ENCODE measurements at regions not wholly inside any gene's neighbourhood (a gene's known extent, or its start where the extent isn't known, plus 50 kb on each side); places are given as distances from the start of the nearest gene placed in this dataset.
"Not testable (repeated sequence)": the region's sequence is repeated elsewhere in the genome, so short reads cannot be mapped to it uniquely, and the experiment has no call there.

DNA sequence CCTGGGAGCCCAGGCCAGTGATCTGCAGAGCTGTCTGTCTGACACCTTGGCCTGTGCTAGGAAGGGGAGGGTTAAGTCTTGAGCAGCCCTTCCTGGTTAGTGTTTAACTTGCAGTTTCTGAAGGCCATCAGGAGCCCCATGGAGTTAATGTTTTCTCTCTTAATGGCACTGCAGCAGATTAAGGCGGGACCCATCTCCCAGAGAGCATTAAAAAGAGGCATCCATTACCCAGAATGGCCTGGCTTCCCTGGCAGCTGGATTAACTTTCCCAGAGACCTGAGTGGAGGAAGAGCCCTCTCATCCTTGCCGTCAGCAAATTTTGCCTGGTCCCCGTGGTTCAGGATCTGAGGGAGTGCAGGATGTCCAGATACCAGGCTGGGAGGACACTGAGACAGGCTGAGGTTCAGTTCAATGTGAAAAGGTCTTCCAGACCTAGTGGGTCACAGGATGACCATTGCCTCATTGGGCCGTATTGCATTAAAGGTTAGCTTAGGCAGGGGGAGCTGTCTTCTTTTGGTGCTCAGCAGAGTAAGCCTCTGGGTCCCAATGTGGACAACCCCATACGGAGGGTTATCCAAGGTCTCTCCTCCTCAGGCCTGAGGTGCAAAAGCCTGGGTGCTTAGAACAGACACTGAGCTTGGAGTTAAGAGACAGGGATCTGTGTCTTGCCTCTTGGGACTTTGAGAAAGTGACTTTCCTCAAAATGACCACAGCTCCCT lies 522.6 kb downstream of the PTPRU start:
- Histone ChIP-seq H3K9me3 (ENCODE audit: severe bottlenecking) (no peaks in the 10 kb centered on the region), H3K27ac (peak overlapping the region; percentile 61), H3K27me3 (ENCODE audit: insufficient read depth, low read depth, severe bottlenecking) (no peaks in the 10 kb centered on the region), H3K36me3 (no peaks in the 10 kb centered on the region), H3K4me3 (ENCODE audit: low read depth, low read length) (no peak overlapping the region)
- TF ChIP-seq, protein P1, sequence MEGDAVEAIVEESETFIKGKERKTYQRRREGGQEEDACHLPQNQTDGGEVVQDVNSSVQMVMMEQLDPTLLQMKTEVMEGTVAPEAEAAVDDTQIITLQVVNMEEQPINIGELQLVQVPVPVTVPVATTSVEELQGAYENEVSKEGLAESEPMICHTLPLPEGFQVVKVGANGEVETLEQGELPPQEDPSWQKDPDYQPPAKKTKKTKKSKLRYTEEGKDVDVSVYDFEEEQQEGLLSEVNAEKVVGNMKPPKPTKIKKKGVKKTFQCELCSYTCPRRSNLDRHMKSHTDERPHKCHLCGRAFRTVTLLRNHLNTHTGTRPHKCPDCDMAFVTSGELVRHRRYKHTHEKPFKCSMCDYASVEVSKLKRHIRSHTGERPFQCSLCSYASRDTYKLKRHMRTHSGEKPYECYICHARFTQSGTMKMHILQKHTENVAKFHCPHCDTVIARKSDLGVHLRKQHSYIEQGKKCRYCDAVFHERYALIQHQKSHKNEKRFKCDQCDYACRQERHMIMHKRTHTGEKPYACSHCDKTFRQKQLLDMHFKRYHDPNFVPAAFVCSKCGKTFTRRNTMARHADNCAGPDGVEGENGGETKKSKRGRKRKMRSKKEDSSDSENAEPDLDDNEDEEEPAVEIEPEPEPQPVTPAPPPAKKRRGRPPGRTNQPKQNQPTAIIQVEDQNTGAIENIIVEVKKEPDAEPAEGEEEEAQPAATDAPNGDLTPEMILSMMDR (IDR thresholded peaks at IDR 0.05; ENCODE audit: low read depth, low read length), result peak; percentile 43
- DNase-seq, result peak; percentile 74

DNA sequence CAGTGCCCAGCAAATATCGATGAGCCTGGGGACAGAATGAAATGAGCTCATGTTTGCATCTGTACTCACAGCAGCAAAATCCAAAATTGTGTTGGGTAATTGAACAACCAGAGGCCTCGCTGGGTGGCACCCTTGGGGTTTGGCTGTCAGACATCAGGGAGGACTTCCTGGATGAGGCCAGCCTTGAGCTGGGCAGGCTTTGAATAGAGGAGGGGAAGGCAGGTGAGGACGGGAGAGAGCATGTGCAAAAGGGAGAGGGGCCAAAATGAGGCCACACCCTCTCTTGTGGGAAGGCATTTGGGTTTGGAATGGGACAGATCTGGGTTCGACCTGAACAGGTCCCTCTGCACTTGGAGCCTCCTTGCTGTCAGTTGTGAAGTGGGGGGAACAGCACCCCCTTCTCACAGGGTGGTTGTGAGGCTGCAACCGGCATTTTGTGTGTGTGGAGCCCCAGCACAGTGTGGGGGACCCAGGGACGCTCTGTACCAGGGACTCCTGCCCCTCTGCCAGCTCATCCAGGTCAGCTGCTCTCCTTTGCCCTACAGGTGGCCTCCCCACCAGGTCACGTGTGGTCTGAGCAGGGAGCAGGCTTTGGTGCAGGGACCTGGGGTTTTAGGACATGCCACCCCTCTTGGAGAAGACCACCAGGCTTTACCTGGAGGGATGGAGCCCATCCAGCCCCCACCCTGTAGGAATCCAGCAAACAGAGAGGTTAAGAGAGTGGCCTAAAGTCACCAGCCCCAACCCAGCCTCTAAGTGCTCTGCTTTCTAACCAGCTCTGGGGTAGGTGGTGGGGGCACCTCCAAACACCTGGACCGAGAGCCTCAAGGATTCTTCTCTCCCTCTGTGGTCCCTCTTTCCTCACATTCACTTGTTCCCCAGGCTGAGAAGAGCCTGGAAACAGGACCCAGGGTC lies 521.8 kb downstream of the PTPRU start:
- no peaks in the 10 kb centered on the region for H3K27me3 ChIP-seq (ENCODE audit: insufficient read depth, low read depth, severe bottlenecking)
- H3K9me3 ChIP-seq (ENCODE audit: severe bottlenecking), result no peaks in the 10 kb centered on the region
- TF ChIP-seq, protein P1 (IDR thresholded peaks at IDR 0.05; ENCODE audit: low read depth, low read length), result no peak
- no peak for DNase-seq
- H3K27ac ChIP-seq, result peak overlapping the region; percentile 61
- H3K36me3 ChIP-seq, result no peaks in the 10 kb centered on the region
- no peak overlapping the region for H3K4me3 ChIP-seq (ENCODE audit: low read depth, low read length)

DNA sequence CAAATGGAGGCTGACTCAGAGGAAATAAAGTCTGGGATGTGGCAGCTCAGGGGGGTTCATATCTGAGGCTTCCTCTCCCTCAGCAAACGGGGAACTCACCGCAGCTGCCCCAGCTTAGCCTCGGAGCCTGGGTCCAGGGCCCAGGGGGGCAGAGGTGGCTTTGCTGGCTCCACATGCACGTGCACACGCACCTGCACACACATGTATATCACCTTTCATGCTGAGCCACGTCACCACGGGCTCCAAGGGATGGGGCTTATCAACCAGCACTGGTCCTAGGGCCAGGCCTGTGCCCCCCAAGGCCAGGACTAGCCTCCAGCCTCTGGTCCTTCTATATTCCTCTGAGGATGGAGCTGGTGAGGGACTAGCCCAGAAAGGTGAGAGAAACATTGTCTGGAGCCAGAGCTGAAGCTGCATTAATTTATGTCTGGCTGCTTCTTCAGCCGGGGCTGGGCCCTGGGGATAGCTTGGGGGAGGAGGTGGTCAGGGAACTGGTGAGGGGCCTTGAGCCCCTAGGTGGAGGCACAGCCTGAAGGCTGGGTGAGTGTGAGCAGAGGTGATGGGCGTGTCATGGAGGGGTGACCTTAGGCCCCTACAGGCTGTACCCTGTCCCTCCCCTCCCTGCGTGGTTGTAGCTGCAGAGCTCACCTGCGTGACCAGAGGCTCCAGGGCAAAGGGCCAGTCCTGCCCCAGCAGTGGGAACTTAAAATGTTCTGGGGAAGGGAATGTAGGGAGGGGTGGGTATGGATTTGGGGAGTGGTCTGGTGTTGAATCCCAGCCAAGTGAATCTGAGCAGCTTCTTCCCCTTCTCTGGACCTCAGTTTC lies 520.8 kb downstream of the PTPRU start:
- DNase-seq, result no peak
- Histone ChIP-seq H3K36me3 (no peaks in the 10 kb centered on the region), H3K27ac (peak overlapping the region; percentile 77), H3K9me3 (ENCODE audit: severe bottlenecking) (no peaks in the 10 kb centered on the region), H3K27me3 (ENCODE audit: insufficient read depth, low read depth, severe bottlenecking) (no peaks in the 10 kb centered on the region), H3K4me3 (ENCODE audit: low read depth, low read length) (no peak overlapping the region)
- TF ChIP-seq, protein P1 (IDR thresholded peaks at IDR 0.05; ENCODE audit: low read depth, low read length), result no peak

DNA sequence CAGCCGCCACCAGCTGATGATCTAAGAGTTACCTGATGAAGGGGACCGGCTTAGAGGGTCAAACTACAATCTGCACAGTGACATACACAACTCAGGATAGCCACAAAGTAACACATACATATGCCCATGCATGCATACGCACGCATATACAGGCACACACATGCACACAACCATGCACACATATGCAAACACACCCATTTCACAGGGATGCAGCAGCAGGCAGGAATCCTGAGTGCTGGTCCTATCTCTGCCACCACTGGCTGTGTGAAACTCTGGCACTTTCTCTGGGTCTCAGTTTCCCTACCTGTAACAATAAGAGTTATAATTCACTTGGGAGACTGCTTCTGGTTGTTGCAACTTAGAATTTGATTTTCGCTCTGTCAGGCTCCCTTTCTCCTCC lies 520.2 kb downstream of the PTPRU start:
- Histone ChIP-seq H3K27ac (peak overlapping the region; percentile 77), H3K9me3 (ENCODE audit: severe bottlenecking) (no peaks in the 10 kb centered on the region), H3K27me3 (ENCODE audit: insufficient read depth, low read depth, severe bottlenecking) (no peaks in the 10 kb centered on the region), H3K4me3 (ENCODE audit: low read depth, low read length) (no peak overlapping the region), H3K36me3 (no peaks in the 10 kb centered on the region)
- no peak for DNase-seq
- TF ChIP-seq, protein P1 (IDR thresholded peaks at IDR 0.05; ENCODE audit: low read depth, low read length), result no peak

DNA sequence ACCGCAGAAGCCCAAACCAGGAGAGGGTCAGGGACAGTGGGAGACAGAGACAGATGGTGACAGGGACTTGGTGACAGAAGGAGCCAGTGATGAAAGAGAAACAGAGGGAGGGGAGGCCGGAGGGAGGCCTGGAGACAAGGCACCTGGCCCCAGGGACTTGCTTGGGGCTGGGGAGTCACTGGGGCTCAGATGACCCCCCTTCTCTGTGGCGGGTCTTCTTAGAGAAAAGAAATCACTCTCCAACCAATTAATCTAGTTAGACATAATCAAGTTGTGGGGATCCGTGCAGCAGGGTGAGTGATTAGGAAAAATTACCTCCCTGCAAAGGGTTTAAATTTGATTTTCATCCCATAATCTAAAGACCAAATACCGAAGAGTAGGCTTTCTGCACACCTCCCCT lies 519.8 kb downstream of the PTPRU start:
- H3K4me3 ChIP-seq (ENCODE audit: low read depth, low read length), result no peak overlapping the region
- TF ChIP-seq, protein P1 (IDR thresholded peaks at IDR 0.05; ENCODE audit: low read depth, low read length), result no peak
- peak overlapping the region; percentile 77 for H3K27ac ChIP-seq
- no peaks in the 10 kb centered on the region for H3K27me3 ChIP-seq (ENCODE audit: insufficient read depth, low read depth, severe bottlenecking)
- DNase-seq, result peak; percentile 77
- H3K36me3 ChIP-seq, result no peaks in the 10 kb centered on the region
- H3K9me3 ChIP-seq (ENCODE audit: severe bottlenecking), result no peaks in the 10 kb centered on the region

DNA sequence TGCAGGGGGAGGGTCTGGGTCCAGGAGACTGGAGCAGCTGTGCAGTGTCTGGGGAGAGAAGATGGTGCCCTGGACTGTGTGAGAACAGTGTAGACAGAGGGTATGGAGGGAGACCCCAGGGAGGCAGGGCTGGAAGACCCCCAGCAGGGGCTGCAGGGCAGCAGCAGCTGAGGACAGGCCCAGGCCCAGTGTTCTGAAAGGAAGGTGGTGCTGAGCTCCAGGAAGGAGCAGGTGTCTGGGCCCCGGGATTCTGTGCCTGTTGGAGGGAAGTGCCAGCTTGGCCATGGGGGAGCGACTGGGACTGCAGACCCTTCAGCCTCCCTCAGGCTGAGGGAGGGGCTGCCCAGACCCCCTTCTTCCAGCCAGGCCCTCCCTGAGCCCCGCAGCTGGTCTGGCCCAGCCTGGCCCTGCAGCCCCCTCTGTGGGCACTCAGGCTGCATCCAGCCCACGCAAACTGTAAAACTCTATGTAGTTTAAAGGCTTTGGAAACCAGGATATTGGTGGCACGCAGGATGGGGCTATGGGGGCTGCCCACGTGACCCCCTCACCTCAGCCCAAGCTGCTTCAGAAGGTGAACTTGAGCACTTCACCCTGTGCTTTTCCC lies 519.2 kb downstream of the PTPRU start:
- H3K36me3 ChIP-seq; H3K9me3 ChIP-seq (ENCODE audit: severe bottlenecking); H3K27me3 ChIP-seq (ENCODE audit: insufficient read depth, low read depth, severe bottlenecking); H3K4me3 ChIP-seq (ENCODE audit: low read depth, low read length); DNase-seq: not testable (repeated sequence)
- peak overlapping the region; percentile 77 for H3K27ac ChIP-seq
